K562 (cell line): ENCODE measurements at regions not wholly inside any gene's neighbourhood (a gene's known extent, or its start where the extent isn't known, plus 50 kb on each side); places are given as distances from the start of the nearest gene placed in this dataset.

Source experiments
- ATAC-seq: fragments of 200-7000 bp; cut with Tn5 transposase; 3 replicates; pipeline ENCODE4 v1.9.1; 2020; ENCODE audit warnings: moderate library complexity
- BruUV-seq: library from RNA; stranded (reverse); fragments of 400-500 nt; replicated peaks from 2 replicates; lab custom pipeline; 2021; lab: Mats Ljungman, UMichigan
- CTCF ChIA-PET: fragments of 300-600 bp; formaldehyde crosslinking; extraction: SDS; loops from one replicate; lab custom pipeline; 2021; ENCODE audit warnings: low intra/inter-chr PET ratio; lab: Yijun Ruan, JAX
- POLR2A ChIA-PET: fragments of 300-600, 350-650 bp; sonication (Branson Sonifier 250); formaldehyde crosslinking; extraction: SDS; loops from one replicate; lab custom pipeline; 2021; ENCODE audit warnings: antibody characterized with exemption, inconsistent platforms; lab: Yijun Ruan, JAX
- DNase-seq, 4 experiments: peaks; one replicate each; pipeline versions ENCODE4 v3.0.0 to v3.0.0-alpha.2; 2011 to 2018; ENCODE audit warnings: low spot score in 3 of 4, mixed read lengths in 3 of 4; ENCODE audit errors: extremely low read depth in 1 of 4
- FAIRE-seq: peaks from 2 replicates; lab custom pipeline; 2011; peaks lifted over from hg19 to GRCh38; lab: Jason Lieb, UNC
- H2AFZ ChIP-seq: 2 replicates; pipeline ENCODE4 v1.6.0; 2011; ENCODE audit warnings: low read depth, low read length, control low read depth, inconsistent platforms
- H3K27ac ChIP-seq: fragments of 200-600 bp; 3 replicates; pipeline ENCODE4 v1.8.0; 2011; ENCODE audit warnings: low read depth, mild to moderate bottlenecking, control low read depth, inconsistent platforms, low read length, moderate library complexity, mixed read lengths; ENCODE audit errors: extremely low read depth
- H3K27me3 ChIP-seq, 2 experiments: fragments of 300-600 bp in 1 of 2; 2 replicates in 1 of 2; 3 replicates in 1 of 2; pipeline versions ENCODE4 v1.6.0 to v1.8.0; 2011; ENCODE audit warnings: inconsistent platforms in 2 of 2, low read length in 2 of 2, mild to moderate bottlenecking in 1 of 2, mixed read lengths in 1 of 2, moderate library complexity in 1 of 2; ENCODE audit not compliant: control insufficient read depth in 2 of 2, insufficient read depth in 2 of 2
- H3K36me3 ChIP-seq: fragments of 300-600 bp; 3 replicates; pipeline ENCODE4 v1.8.0; 2011; ENCODE audit warnings: mild to moderate bottlenecking, low read length, inconsistent platforms; ENCODE audit not compliant: control insufficient read depth, insufficient read depth
- H3K4me1 ChIP-seq, 2 experiments: fragments of 200-600 bp in 1 of 2; replicated peaks in 1 of 2; 2 replicates in 1 of 2; 3 replicates in 1 of 2; pipeline versions ENCODE4 v1.5.1 to v1.8.0; 2011; ENCODE audit warnings: inconsistent platforms in 2 of 2, low read length in 2 of 2, mild to moderate bottlenecking in 1 of 2, mixed read lengths in 1 of 2, moderate library complexity in 1 of 2; ENCODE audit not compliant: control insufficient read depth in 2 of 2, insufficient read depth in 2 of 2
- H3K4me2 ChIP-seq: 2 replicates; pipeline ENCODE4 v1.6.1; 2011; ENCODE audit warnings: low read length, control low read depth, inconsistent platforms, mixed read lengths; ENCODE audit not compliant: insufficient read depth
- H3K4me3 ChIP-seq: fragments of 200-600 bp; sonication (generic), shearing (Covaris generic); 2 replicates; pipeline ENCODE4 v1.5.1; 2016; ENCODE audit warnings: control low read depth, inconsistent platforms
- H3K79me2 ChIP-seq: fragments of 200-600 bp; 3 replicates; pipeline ENCODE4 v1.8.0; 2011; ENCODE audit warnings: low read length, inconsistent platforms; ENCODE audit not compliant: control insufficient read depth, insufficient read depth
- H3K9ac ChIP-seq, 2 experiments: 2 replicates each; pipeline versions ENCODE4 v1.6.0 to v1.6.1; 2011; ENCODE audit warnings: low read depth in 2 of 2, low read length in 2 of 2, control low read depth in 1 of 2, inconsistent platforms in 1 of 2, mild to moderate bottlenecking in 1 of 2, mixed read lengths in 1 of 2; ENCODE audit not compliant: insufficient read depth in 1 of 2
- H3K9me1 ChIP-seq: one replicate; pipeline ENCODE4 v1.6.0; 2011; ENCODE audit warnings: inconsistent platforms, mild to moderate bottlenecking, low read length, moderate library complexity; ENCODE audit not compliant: control insufficient read depth, insufficient read depth
- H3K9me3 ChIP-seq: replicated peaks from 2 replicates; pipeline ENCODE4 v1.5.1; 2011; ENCODE audit warnings: low read depth, low read length, inconsistent platforms; ENCODE audit not compliant: control insufficient read depth, insufficient read depth
- H4K20me1 ChIP-seq: replicated peaks from 2 replicates; pipeline ENCODE4 v1.6.1; 2011; ENCODE audit warnings: low read length, inconsistent platforms, mixed read lengths; ENCODE audit not compliant: control insufficient read depth, insufficient read depth
- ATF7 ChIP-seq: fragments of 450-650 bp; IDR thresholded peaks from 2 replicates; pipeline ENCODE4 v1.7.1; 2014; ENCODE audit warnings: mild to moderate bottlenecking, moderate library complexity
- BRD9 ChIP-seq: fragments of 450-650 bp; IDR thresholded peaks from 2 replicates; pipeline ENCODE4 v1.6.1; 2018; ENCODE audit warnings: low read depth; ENCODE audit not compliant: partially characterized antibody
- CEBPB ChIP-seq: fragments of 450-650 bp; IDR thresholded peaks from 2 replicates; pipeline ENCODE4 v1.6.1; 2016; ENCODE audit warnings: missing genetic modification characterization, missing compliant biosample characterization
- ESRRA ChIP-seq: fragments of 450-650 bp; IDR thresholded peaks from 2 replicates; pipeline ENCODE4 v1.6.1; 2014; ENCODE audit warnings: low read depth, mild to moderate bottlenecking, moderate library complexity, borderline replicate concordance
- HNRNPH1 ChIP-seq: fragments of 200-400 bp; formaldehyde crosslinking; optimal IDR thresholded peaks from 2 replicates; pipeline ENCODE3; 2017; ENCODE audit warnings: low read depth, mild to moderate bottlenecking, low read length, moderate library complexity
- MED1 ChIP-seq: sonication (generic); formaldehyde crosslinking; IDR thresholded peaks from 2 replicates; pipeline ENCODE4 v1.8.1; 2023; ENCODE audit warnings: missing genetic modification reagents, borderline replicate concordance
- MTA2 ChIP-seq: fragments of 450-650 bp; IDR thresholded peaks from 2 replicates; pipeline ENCODE4 v1.6.1; 2016; ENCODE audit warnings: low read depth
- RFX1 ChIP-seq: fragments of 450-650 bp; IDR thresholded peaks from 2 replicates; pipeline ENCODE4 v1.6.1; 2016; ENCODE audit warnings: mild to moderate bottlenecking, moderate library complexity
- RFX5 ChIP-seq: IDR thresholded peaks from 2 replicates; pipeline ENCODE4 v1.6.1; 2011; ENCODE audit warnings: low read depth, mild to moderate bottlenecking, improper control_type of control experiment, low read length
- SOX6 ChIP-seq: fragments of 450-650 bp; IDR thresholded peaks from 2 replicates; pipeline ENCODE4 v1.6.1; 2014; ENCODE audit warnings: mild to moderate bottlenecking
- U2AF1 ChIP-seq: fragments of 200-400 bp; formaldehyde crosslinking; optimal IDR thresholded peaks from 2 replicates; pipeline ENCODE3; 2017; ENCODE audit warnings: mild to moderate bottlenecking, low read depth, low read length, moderate library complexity
- ZFX ChIP-seq: sonication (generic); formaldehyde crosslinking; IDR thresholded peaks from 2 replicates; pipeline ENCODE4 v1.8.0; 2022; ENCODE audit warnings: mild to moderate bottlenecking, missing genetic modification reagents, moderate library complexity
- ZKSCAN8 ChIP-seq: fragments of 200-800 bp; sonication (Bioruptor generic); IDR thresholded peaks from 2 replicates; pipeline ENCODE4 v1.6.1; 2016; ENCODE audit warnings: missing genetic modification characterization, missing compliant biosample characterization
- ZNF175 ChIP-seq: fragments of 200-800 bp; sonication (Bioruptor generic); IDR thresholded peaks from 2 replicates; pipeline ENCODE4 v1.6.1; 2016; ENCODE audit warnings: low read depth, mild to moderate bottlenecking, missing genetic modification characterization, missing compliant biosample characterization
- ZNF280B ChIP-seq: fragments of 250-450 bp; sonication (Bioruptor Pico); IDR thresholded peaks from 2 replicates; pipeline ENCODE4 v1.5.1; 2021; ENCODE audit warnings: mild to moderate bottlenecking
- ZNF347 ChIP-seq: fragments of 450-650 bp; formaldehyde crosslinking; IDR thresholded peaks from 2 replicates; pipeline ENCODE4 v1.4.0; 2020; ENCODE audit warnings: low read depth, mild to moderate bottlenecking, moderate library complexity
- WGBS: fragments of 100-300 bp; shearing (Covaris generic); methylation state at CpG from one replicate; pipeline ENCODE4 v1.1.6; 2016; ENCODE audit warnings: low coverage, mixed read lengths; ENCODE audit not compliant: insufficient coverage; ENCODE audit errors: missing lambda C conversion rate; 5-methylcytosine and 5-hydroxymethylcytosine counted together
- in situ Hi-C: fragments of 300-500 bp; cut with MboI; formaldehyde crosslinking; loops from 4 replicates; pipeline ENCODE4 v1.15.0; 2018; ENCODE audit warnings: inconsistent platforms, mixed read lengths
- intact Hi-C: fragments of 100-400 bp; cut with micrococcal nuclease; formaldehyde crosslinking; loops from 2 replicates; pipeline ENCODE4 v1.14.2; 2022

GRCh38 chr1:244173240-244173639 lies 122.2 kb downstream of the ZBTB18 start:
- Histone ChIP-seq H3K9ac (no peak overlapping the region), H3K27me3 (peaks cover 12 to 17% of the 10 kb centered on the region in 2 experiments; a peak in 4 of 5 replicates), H3K9me1 (no peaks in the 10 kb centered on the region), H4K20me1 (no peaks in the 10 kb centered on the region), H3K4me2 (no peak overlapping the region), H3K4me3 (no peak overlapping the region), H3K9me3 (no peaks in the 10 kb centered on the region), H3K36me3 (no peaks in the 10 kb centered on the region), H3K27ac (no peak overlapping the region), H2AFZ (no peak overlapping the region), H3K79me2 (no peaks in the 10 kb centered on the region), H3K4me1 (no peaks in the 10 kb centered on the region)
- ATAC-seq (no peak), FAIRE-seq (no peak), DNase-seq (no peak)
- POLR2A ChIA-PET = no interaction called here
- WGBS = 0% methylated on average over 4 of the region's 4 CpGs
- TF ChIP-seq CEBPB (tag) = no peak
- intact Hi-C loops = no loop called here
- in situ Hi-C loops = no loop called here
- BruUV-seq = no TSS peak
- CTCF ChIA-PET = no interaction called here

GRCh38 chr1:244173769-244174168 lies 122.7 kb downstream of the ZBTB18 start:
- FAIRE-seq = no peak
- no peak overlapping the region for H3K27ac ChIP-seq
- H3K9me1 ChIP-seq = no peaks in the 10 kb centered on the region
- no peaks in the 10 kb centered on the region; the same call in 1 of the 2 replicates for H4K20me1 ChIP-seq
- no peak overlapping the region for H2AFZ ChIP-seq
- TF ChIP-seq BRD9 = no peak
- no peak for TF ChIP-seq ESRRA
- TF ChIP-seq RFX1 = no peak
- no peak for TF ChIP-seq RFX5
- no peak for TF ChIP-seq SOX6
- no peak for TF ChIP-seq ZFX (CRISPR knock-in tag)
- TF ChIP-seq ZNF347 = no peak
- TF ChIP-seq MTA2 = no peak
- TF ChIP-seq U2AF1 = no peak
- TF ChIP-seq ZNF175 = no peak
- TF ChIP-seq ZNF280B (CRISPR knock-in tag) = no peak
- TF ChIP-seq ATF7 = no peak
- TF ChIP-seq HNRNPH1 = no peak
- TF ChIP-seq ZKSCAN8 = no peak
- no peak for TF ChIP-seq MED1
- H3K27me3 ChIP-seq = peaks cover 17 to 23% of the 10 kb centered on the region in 2 experiments
- under 1% methylated on average over 6 of the region's 6 CpGs for WGBS
- H3K9me3 ChIP-seq = no peaks in the 10 kb centered on the region
- no peak for DNase-seq
- no peaks in the 10 kb centered on the region for H3K36me3 ChIP-seq
- no peaks in the 10 kb centered on the region for H3K4me1 ChIP-seq
- ATAC-seq = no peak
- in situ Hi-C loops (no loop called here), intact Hi-C loops (no loop called here)
- H3K9ac ChIP-seq = no peak overlapping the region
- no TSS peak for BruUV-seq
- H3K4me3 ChIP-seq = no peak overlapping the region
- no peaks in the 10 kb centered on the region for H3K79me2 ChIP-seq
- no peak overlapping the region for H3K4me2 ChIP-seq
- ChIA-PET POLR2A (interaction anchor here (0.7 kb wide), 1 partner anchor 10 kb away, joined by 3 read pairs; no protein-coding TSS in a partner anchor), CTCF (no interaction called here)
